ENCODE measurements at regions not wholly inside any gene's neighbourhood (a gene's known extent, or its start where the extent isn't known, plus 50 kb on each side); places are given as distances from the start of the nearest gene placed in this dataset.
A peak's percentile ranks its signal among the peaks of the same experiment; 100 is the strongest.

- no CpG with 5 or more reads among the region's 4 CpGs for WGBS, 2 experiments (ENCODE audit: extremely low coverage in 2 of 2, insufficient read length in 1 of 2)
- H3K4me3 ChIP-seq (ENCODE audit: insufficient read depth, low read depth, low read length) = no peak overlapping the region
- H4K5ac ChIP-seq (ENCODE audit: low read depth, low read length) = no peak overlapping the region
- H3K27me3 ChIP-seq (ENCODE audit: control insufficient read depth, insufficient read depth, low read length) = no peaks in the 10 kb centered on the region
- H3K79me1 ChIP-seq (ENCODE audit: low read depth in 1 of 2, low read length in 2 of 2) = no peaks in the 10 kb centered on the region; a peak in 1 of 4 replicates
- H3K36me3 ChIP-seq (ENCODE audit: control insufficient read depth, insufficient read depth, low read length) = no peaks in the 10 kb centered on the region
- no peak overlapping the region for H3K4me2 ChIP-seq (ENCODE audit: low read depth, low read length)
- no peak overlapping the region for H3K14ac ChIP-seq (replicated peaks; ENCODE audit: low read depth, low read length)
- H3K23ac ChIP-seq (ENCODE audit: low read depth, low read length) = no peak overlapping the region
- H3K18ac ChIP-seq (ENCODE audit: low read depth, low read length) = no peak overlapping the region
- H2AFZ ChIP-seq (replicated peaks; ENCODE audit: low read length, poor library complexity) = peak overlapping the region; percentile 23
- H2BK120ac ChIP-seq (ENCODE audit: low read depth, low read length) = no peak overlapping the region; the same call in 1 of the 2 replicates
- no peak overlapping the region for H2BK20ac ChIP-seq (ENCODE audit: low read depth, low read length)
- H2AK5ac ChIP-seq (ENCODE audit: low read depth, low read length) = peak overlapping the region; percentile 60; the same call in 1 of the 2 replicates
- TF ChIP-seq RFX5 (IDR thresholded peaks at IDR 0.05; ENCODE audit: low read depth, low read length) (no peak), RCOR1 (IDR thresholded peaks at IDR 0.05; ENCODE audit: insufficient replicate concordance, low read length) (no peak), MXI1 (IDR thresholded peaks at IDR 0.05; ENCODE audit: borderline replicate concordance, low read depth, low read length) (no peak), FOS (IDR thresholded peaks at IDR 0.05; ENCODE audit: low read depth, low read length) (no peak), MAFK (IDR thresholded peaks at IDR 0.05; ENCODE audit: low read depth, low read length) (no peak), CHD1 (IDR thresholded peaks at IDR 0.05; ENCODE audit: low read depth, low read length) (no peak), USF2 (IDR thresholded peaks at IDR 0.05; ENCODE audit: low read depth, low read length) (no peak), CEBPB (IDR thresholded peaks at IDR 0.05; ENCODE audit: low read depth, low read length) (no peak), CTCF (conservative IDR thresholded peaks at IDR 0.05; ENCODE audit: low read depth, low read length) (no peak), POLR2A (IDR thresholded peaks at IDR 0.05; ENCODE audit: low read depth, low read length) (no peak)
- DNase-seq = no peak
- H3K9ac ChIP-seq (ENCODE audit: low read depth, low read length) = no peak overlapping the region
- CTCF ChIA-PET = no interaction called here
- dilution Hi-C loops (cut with HindIII; ENCODE audit: low sequenced_read_pairs, unreplicated experiment) = no loop called here
- no peaks in the 10 kb centered on the region for H3K9me3 ChIP-seq (ENCODE audit: control insufficient read depth, insufficient read depth, low read length)
- peak overlapping the region; percentile 47; the same call in 2 of the 3 replicates for H2BK15ac ChIP-seq (ENCODE audit: low read depth, low read length)
- no TSS peak for BruUV-seq (replicated peaks)
- POLR2A ChIA-PET (ENCODE audit: unreplicated experiment) = no interaction called here
- no peak overlapping the region for H3K27ac ChIP-seq (ENCODE audit: insufficient read depth, low read length)
- peaks cover 21% of the 10 kb centered on the region for H3K9me1 ChIP-seq (ENCODE audit: insufficient read depth, low read length)
- intact Hi-C loops (cut with micrococcal nuclease) = no loop called here
- no peak overlapping the region for H2BK5ac ChIP-seq (ENCODE audit: low read depth, low read length, poor library complexity, severe bottlenecking)
- no peak overlapping the region; the same call in 1 of the 2 replicates for H4K91ac ChIP-seq (ENCODE audit: insufficient read depth, low read depth, low read length)
- H3K56ac ChIP-seq (ENCODE audit: extremely low read depth, insufficient read depth, low read length) = no peak overlapping the region
- no peak overlapping the region for H2AK9ac ChIP-seq (replicated peaks; ENCODE audit: low read depth, low read length, poor library complexity)
- no peaks in the 10 kb centered on the region for H4K20me1 ChIP-seq (ENCODE audit: insufficient read depth, low read length)
- H3K4ac ChIP-seq (ENCODE audit: low read depth, low read length) = no peak overlapping the region
- ATAC-seq (ENCODE audit: low read depth) = no peak
- no peak overlapping the region for H4K8ac ChIP-seq (ENCODE audit: low read depth in 2 of 2, low read length in 2 of 2)
- in situ Hi-C loops (cut with MboI; ENCODE audit: low sequenced_read_pairs) = no loop called here
- peaks cover 11% of the 10 kb centered on the region for H3K4me1 ChIP-seq (ENCODE audit: control insufficient read depth, insufficient read depth, low read length)
These were observed 86.6 kb downstream of the FEM1C start for GRCh38 chr5:115458003-115458409.

All from IMR-90 (cell line).